Kidney (tissue), 13 donors: ENCODE measurements at regions not wholly inside any gene's neighbourhood (a gene's known extent, or its start where the extent isn't known, plus 50 kb on each side); places are given as distances from the start of the nearest gene placed in this dataset.

Source experiments
- DNase-seq, 5 donors: peaks; one replicate each; pipeline ENCODE4 v3.0.0-alpha.2; 2013 to 2020
- FAIRE-seq: peaks from 2 replicates; lab custom pipeline; 2012; peaks lifted over from hg19 to GRCh38; lab: Jason Lieb, UNC
- H3K27ac ChIP-seq, 2 donors: one replicate each; pipeline ENCODE4 v1.7.0; 2013; ENCODE audit warnings: low read depth in 2 of 2, low read length in 2 of 2, inconsistent platforms in 1 of 2
- H3K27me3 ChIP-seq: one replicate; pipeline ENCODE4 v1.7.1; 2013; ENCODE audit warnings: low read length, inconsistent platforms; ENCODE audit not compliant: control insufficient read depth, insufficient read depth
- H3K36me3 ChIP-seq, 3 donors: one replicate each; pipeline versions ENCODE4 v1.7.0 to v1.7.1; 2013; ENCODE audit warnings: low read length in 3 of 3, control low read depth in 1 of 3, inconsistent platforms in 1 of 3; ENCODE audit not compliant: insufficient read depth in 3 of 3, control insufficient read depth in 2 of 3
- H3K4me1 ChIP-seq, 3 donors: one replicate each; pipeline versions ENCODE4 v1.7.0 to v1.7.1; 2013; ENCODE audit warnings: low read length in 3 of 3, inconsistent platforms in 1 of 3, low read depth in 1 of 3; ENCODE audit not compliant: control insufficient read depth in 2 of 3, insufficient read depth in 2 of 3
- H3K4me3 ChIP-seq, 3 donors: one replicate each; pipeline versions ENCODE4 v1.7.0 to v1.8.1; 2013; ENCODE audit warnings: low read length in 3 of 3, control low read depth in 1 of 3, inconsistent platforms in 1 of 3
- H3K9ac ChIP-seq, 3 donors: one replicate each; pipeline versions ENCODE4 v1.7.0 to v1.7.1; 2013; ENCODE audit warnings: low read length in 3 of 3, control low read depth in 1 of 3, inconsistent platforms in 1 of 3
- H3K9me3 ChIP-seq, 3 donors: one replicate each; pipeline versions ENCODE4 v1.7.0 to v1.7.1; 2013; ENCODE audit warnings: low read length in 3 of 3, control low read depth in 1 of 3, inconsistent platforms in 1 of 3; ENCODE audit not compliant: control insufficient read depth in 2 of 3, insufficient read depth in 1 of 3
- intact Hi-C: fragments of 100-400 bp; cut with DNase I; formaldehyde crosslinking; loops from one replicate; pipeline ENCODE4 v1.11.1; 2022
- TF ChIP-seq, protein P1 (sequence below): IDR thresholded peaks from 3 replicates; pipeline ENCODE4 v1.5.1; 2012; ENCODE audit warnings: mild to moderate bottlenecking, moderate library complexity, borderline replicate concordance; ENCODE audit not compliant: insufficient read depth; ENCODE audit errors: extremely low read depth
- donor health status: control.
- donor health status: control.
- donor health status: control.
- donor health status: control.
- donor health status: control.
- donor health status: DM: yes; HTN: yes; CAD: no.
- donor health status: Normal renal cell carcinoma (clear cell type).

DNA sequence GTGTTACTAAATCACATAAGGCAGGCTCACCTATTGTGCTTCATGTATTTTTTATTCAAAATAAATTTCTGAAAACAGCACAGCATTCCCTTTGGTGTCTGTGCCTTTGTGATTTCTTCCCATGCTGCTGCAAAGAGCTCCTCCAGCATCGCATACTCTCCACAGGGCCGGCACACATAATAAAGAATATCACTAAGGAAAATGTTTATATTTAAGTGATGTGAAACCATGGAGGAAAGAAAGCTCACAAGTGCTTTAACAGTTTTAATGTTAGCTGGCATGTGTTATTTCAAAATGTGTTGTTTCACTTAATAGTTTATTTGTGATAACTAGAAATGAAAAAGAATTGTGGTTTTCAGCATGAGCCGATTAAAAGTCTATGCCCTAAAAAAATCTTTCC lies 241.3 kb upstream of the ANO3 start:
- Histone ChIP-seq H3K27me3 (no peaks in the 10 kb centered on the region), H3K4me1 (no peaks in the 10 kb centered on the region), H3K9ac (no peak overlapping the region), H3K4me3 (no peak overlapping the region), H3K9me3 (no peaks in the 10 kb centered on the region), H3K36me3 (no peaks in the 10 kb centered on the region), H3K27ac (no peak overlapping the region)
- FAIRE-seq, result no peak
- intact Hi-C loops, result no loop called here
- no peak for DNase-seq
- TF ChIP-seq, protein P1, sequence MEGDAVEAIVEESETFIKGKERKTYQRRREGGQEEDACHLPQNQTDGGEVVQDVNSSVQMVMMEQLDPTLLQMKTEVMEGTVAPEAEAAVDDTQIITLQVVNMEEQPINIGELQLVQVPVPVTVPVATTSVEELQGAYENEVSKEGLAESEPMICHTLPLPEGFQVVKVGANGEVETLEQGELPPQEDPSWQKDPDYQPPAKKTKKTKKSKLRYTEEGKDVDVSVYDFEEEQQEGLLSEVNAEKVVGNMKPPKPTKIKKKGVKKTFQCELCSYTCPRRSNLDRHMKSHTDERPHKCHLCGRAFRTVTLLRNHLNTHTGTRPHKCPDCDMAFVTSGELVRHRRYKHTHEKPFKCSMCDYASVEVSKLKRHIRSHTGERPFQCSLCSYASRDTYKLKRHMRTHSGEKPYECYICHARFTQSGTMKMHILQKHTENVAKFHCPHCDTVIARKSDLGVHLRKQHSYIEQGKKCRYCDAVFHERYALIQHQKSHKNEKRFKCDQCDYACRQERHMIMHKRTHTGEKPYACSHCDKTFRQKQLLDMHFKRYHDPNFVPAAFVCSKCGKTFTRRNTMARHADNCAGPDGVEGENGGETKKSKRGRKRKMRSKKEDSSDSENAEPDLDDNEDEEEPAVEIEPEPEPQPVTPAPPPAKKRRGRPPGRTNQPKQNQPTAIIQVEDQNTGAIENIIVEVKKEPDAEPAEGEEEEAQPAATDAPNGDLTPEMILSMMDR, result no peak

DNA sequence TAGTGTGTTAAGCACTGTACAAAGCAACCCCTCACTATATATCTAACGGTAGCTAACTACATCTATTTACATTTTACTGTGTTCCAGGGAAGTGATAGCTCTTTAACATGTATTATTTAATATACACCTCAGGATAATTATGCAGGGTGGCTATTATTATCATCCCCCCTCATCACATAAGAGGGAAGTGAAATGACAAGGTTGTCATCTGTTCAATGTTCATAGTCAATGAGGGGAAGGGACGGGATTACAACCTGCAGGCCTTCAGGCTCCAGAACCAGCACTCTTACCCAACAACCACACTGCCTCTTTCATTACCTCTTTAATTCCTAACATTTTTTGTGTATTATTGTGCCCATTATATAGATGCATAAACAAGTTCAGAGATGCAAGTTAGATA lies 238.7 kb upstream of the ANO3 start:
- no peaks in the 10 kb centered on the region for H3K27me3 ChIP-seq
- no peak for FAIRE-seq
- H3K27ac ChIP-seq, result no peak overlapping the region
- H3K36me3 ChIP-seq, result no peaks in the 10 kb centered on the region
- no peak overlapping the region for H3K4me3 ChIP-seq
- no peaks in the 10 kb centered on the region for H3K9me3 ChIP-seq
- no peaks in the 10 kb centered on the region for H3K4me1 ChIP-seq
- TF ChIP-seq, protein P1, result no peak
- H3K9ac ChIP-seq, result no peak overlapping the region
- intact Hi-C loops, result no loop called here
- DNase-seq, result no peak

DNA sequence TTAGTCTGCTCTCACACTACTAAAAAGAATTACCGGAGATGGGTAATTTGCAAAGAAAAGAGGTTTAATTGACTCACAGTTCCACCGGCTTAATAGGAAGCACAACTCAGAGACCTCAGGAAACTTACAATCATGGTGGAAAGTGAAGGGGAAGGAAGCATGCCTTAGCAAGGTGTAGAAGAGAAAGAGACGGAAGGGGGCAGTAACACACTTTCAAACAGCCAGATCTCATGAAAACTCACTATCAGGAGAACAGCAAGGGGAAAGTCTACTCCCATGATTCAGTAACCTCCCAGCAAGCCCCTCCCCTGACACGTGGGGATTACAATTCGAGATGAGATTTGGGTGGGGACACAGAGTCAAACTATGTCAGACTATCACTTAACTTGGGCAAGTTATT lies 236.6 kb upstream of the ANO3 start:
- intact Hi-C loops, result no loop called here
- no peak for DNase-seq
- no peaks in the 10 kb centered on the region for H3K4me1 ChIP-seq
- H3K9me3 ChIP-seq, result no peaks in the 10 kb centered on the region
- no peak overlapping the region for H3K27ac ChIP-seq
- H3K4me3 ChIP-seq, result no peak overlapping the region
- H3K27me3 ChIP-seq, result no peaks in the 10 kb centered on the region
- H3K9ac ChIP-seq, result no peak overlapping the region
- no peak for FAIRE-seq
- no peaks in the 10 kb centered on the region for H3K36me3 ChIP-seq
- TF ChIP-seq, protein P1, result no peak

DNA sequence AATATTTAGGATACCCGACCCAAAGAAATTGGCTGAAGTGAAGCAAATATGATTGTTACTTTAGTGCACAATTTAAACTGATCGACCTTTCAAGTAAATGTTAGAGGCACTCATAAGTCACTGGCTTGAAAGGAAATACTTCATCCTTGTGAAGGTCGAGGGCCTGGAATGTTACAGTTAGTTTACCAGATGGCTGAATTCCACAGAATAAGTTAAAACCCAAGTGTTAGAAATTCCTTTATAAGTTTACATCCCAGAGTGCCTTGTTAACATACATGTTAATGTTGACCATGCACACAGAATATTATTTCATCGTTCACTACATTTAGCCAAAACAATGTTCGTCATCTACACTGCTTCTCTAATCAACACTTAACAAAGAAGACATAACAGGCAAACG lies 235.5 kb upstream of the ANO3 start:
- H3K9me3 ChIP-seq, result no peaks in the 10 kb centered on the region
- H3K27me3 ChIP-seq, result no peaks in the 10 kb centered on the region
- H3K36me3 ChIP-seq, result no peaks in the 10 kb centered on the region
- H3K27ac ChIP-seq, result no peak overlapping the region
- DNase-seq, result peak in 2 of 5 donors; percentile 46 to 73
- FAIRE-seq, result no peak
- TF ChIP-seq, protein P1, result no peak
- intact Hi-C loops, result no loop called here
- no peak overlapping the region for H3K9ac ChIP-seq
- no peaks in the 10 kb centered on the region for H3K4me1 ChIP-seq
- H3K4me3 ChIP-seq, result no peak overlapping the region
